ENCODE measurements at regions not wholly inside any gene's neighbourhood (a gene's known extent, or its start where the extent isn't known, plus 50 kb on each side); places are given as distances from the start of the nearest gene placed in this dataset.
A peak's percentile ranks its signal among the peaks of the same experiment; 100 is the strongest.

DNA sequence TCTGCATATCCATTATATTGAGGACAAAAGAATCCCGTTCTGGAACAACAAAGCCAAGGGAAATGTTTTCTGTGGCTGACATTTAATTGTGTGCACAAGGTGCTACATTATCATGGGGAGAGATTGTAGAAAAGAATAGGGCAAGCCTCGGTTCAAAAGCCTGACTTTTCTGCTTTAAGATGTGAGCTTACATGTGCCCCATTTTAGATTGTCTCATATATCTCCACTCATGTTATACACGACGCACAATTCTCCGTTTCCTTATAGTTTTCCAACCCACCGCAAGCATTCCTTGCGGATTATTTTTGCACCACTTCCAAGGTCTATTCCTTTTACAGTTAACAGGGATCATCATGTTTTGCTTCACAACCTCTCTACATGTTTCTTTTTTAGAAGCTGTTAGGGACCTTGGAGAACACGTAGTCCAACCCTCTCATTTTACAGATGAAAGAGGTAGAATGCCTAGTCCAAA lies 99.6 kb upstream of the MAML3 start:
- H3K27me3 Mint-ChIP-seq: no peaks in the 10 kb centered on the region
- H3K27ac Mint-ChIP-seq: peak overlapping the region; percentile 89
- H3K9me3 Mint-ChIP-seq (ENCODE audit: low read depth): no peaks in the 10 kb centered on the region
- H3K4me1 Mint-ChIP-seq (ENCODE audit: low read depth): peaks cover 46% of the 10 kb centered on the region
- peak overlapping the region; percentile 55 for H3K4me3 Mint-ChIP-seq (ENCODE audit: low read depth)
- DNase-seq (ENCODE audit: low spot score, unreplicated experiment): no peak
- TF ChIP-seq, protein P1, sequence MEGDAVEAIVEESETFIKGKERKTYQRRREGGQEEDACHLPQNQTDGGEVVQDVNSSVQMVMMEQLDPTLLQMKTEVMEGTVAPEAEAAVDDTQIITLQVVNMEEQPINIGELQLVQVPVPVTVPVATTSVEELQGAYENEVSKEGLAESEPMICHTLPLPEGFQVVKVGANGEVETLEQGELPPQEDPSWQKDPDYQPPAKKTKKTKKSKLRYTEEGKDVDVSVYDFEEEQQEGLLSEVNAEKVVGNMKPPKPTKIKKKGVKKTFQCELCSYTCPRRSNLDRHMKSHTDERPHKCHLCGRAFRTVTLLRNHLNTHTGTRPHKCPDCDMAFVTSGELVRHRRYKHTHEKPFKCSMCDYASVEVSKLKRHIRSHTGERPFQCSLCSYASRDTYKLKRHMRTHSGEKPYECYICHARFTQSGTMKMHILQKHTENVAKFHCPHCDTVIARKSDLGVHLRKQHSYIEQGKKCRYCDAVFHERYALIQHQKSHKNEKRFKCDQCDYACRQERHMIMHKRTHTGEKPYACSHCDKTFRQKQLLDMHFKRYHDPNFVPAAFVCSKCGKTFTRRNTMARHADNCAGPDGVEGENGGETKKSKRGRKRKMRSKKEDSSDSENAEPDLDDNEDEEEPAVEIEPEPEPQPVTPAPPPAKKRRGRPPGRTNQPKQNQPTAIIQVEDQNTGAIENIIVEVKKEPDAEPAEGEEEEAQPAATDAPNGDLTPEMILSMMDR (IDR thresholded peaks at IDR 0.05; ENCODE audit: unreplicated experiment): peak; percentile 5
- no peaks in the 10 kb centered on the region for H3K36me3 Mint-ChIP-seq (ENCODE audit: insufficient read depth)

DNA sequence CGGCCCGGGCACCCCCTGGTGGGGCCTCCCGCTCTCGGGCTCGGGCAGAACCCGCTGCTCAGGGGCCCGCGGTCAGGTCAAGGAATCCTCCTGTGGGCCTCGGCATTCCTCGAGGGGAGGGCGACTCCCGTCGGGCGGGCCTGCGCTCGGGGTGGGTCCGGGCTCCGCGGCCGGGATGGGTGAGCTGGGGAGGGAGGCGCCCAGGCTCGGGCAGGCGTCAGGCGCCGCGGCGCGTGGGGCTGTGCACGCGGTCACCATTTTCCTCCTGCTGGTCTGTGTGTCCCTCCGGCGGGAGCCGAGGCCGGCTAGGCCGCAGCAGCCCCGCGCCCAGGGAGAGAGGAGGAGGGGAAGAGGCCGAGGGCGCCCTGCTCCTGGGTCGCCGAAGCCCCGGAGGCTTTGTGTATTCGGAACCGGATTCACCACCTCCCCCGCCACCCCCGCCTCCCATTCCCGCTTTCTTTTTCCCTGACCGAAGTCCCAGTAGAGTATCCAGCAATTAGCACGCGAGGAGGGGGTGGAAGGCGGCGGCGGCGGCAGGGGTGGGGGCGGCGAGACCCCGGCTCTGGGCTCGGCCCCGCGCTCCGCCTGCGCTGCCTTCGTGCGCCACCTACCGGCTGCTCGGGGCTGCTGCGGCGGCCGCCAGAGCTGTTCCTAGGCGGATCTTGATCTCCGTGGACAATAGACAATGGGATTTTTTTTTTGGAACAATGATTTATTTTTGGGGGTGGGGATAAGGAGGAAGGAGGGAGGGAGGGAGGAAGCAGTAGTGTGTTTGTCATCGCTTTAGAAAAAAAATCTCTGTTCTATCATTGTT lies 99.0 kb upstream of the MAML3 start:
- Mint-ChIP-seq H3K4me3 (ENCODE audit: low read depth) (peak overlapping the region; percentile 55), H3K36me3 (ENCODE audit: insufficient read depth) (no peaks in the 10 kb centered on the region), H3K4me1 (ENCODE audit: low read depth) (peaks cover 52% of the 10 kb centered on the region), H3K27me3 (no peaks in the 10 kb centered on the region), H3K9me3 (ENCODE audit: low read depth) (no peaks in the 10 kb centered on the region), H3K27ac (peak overlapping the region; percentile 89)
- TF ChIP-seq, protein P1 (IDR thresholded peaks at IDR 0.05; ENCODE audit: unreplicated experiment): peak; percentile 98
- peak; percentile 82 for DNase-seq (ENCODE audit: low spot score, unreplicated experiment)

DNA sequence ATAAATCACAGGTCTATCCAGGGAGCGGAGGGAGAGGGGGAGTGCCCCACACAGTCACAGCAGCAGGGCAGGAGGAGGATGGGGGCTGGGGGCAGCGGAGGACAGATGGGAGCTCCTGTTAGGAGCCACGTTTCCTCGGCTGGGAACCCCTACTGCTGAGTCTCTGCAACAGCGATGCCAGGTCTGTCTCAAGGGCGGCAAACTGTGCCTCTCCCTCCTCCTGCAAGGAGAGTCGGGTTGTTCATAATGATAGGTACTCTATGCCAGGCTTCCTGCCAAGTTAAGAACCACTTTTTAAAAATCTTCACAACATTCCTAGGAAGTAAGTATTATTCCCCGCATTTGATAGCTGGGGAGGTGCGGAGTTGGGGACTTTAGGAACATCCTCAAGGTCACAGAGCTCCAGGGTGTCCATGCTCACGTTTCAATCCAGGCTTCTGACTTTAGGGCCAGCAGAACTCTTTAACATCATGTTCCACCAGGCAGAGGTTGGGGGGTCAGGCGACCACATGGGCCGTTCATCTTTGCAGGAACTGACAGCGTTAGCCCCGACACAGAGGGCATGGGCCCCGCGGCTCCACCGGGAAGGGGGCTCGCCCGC lies 98.3 kb upstream of the MAML3 start:
- Mint-ChIP-seq H3K27me3 (no peaks in the 10 kb centered on the region), H3K27ac (peak overlapping the region; percentile 95), H3K9me3 (ENCODE audit: low read depth) (no peaks in the 10 kb centered on the region), H3K36me3 (ENCODE audit: insufficient read depth) (no peaks in the 10 kb centered on the region), H3K4me1 (ENCODE audit: low read depth) (peaks cover 51% of the 10 kb centered on the region), H3K4me3 (ENCODE audit: low read depth) (peak overlapping the region; percentile 68)
- TF ChIP-seq, protein P1 (IDR thresholded peaks at IDR 0.05; ENCODE audit: unreplicated experiment): no peak
- DNase-seq (ENCODE audit: low spot score, unreplicated experiment): no peak

DNA sequence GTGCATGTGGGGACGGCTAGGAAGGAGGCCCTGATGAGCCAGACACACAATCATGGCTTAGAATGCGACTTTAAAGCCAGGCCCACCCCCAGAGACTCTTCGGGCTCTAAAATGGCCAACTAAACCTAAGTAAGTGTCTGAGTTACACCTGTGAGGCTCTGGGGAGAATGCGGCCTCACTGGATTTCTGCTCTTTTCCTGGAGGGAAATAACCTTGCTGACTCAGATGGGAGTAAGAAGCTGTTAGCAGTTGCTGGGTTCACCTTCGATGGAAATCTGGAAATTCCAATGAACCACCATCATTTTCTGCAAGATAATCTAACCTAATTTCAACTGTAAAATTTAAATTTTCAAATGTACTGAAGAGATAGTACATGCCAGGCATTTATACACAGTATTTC lies 97.6 kb upstream of the MAML3 start:
- H3K27me3 Mint-ChIP-seq: no peaks in the 10 kb centered on the region
- TF ChIP-seq, protein P1 (IDR thresholded peaks at IDR 0.05; ENCODE audit: unreplicated experiment): no peak
- H3K4me3 Mint-ChIP-seq (ENCODE audit: low read depth): no peak overlapping the region
- peak overlapping the region; percentile 95 for H3K27ac Mint-ChIP-seq
- H3K9me3 Mint-ChIP-seq (ENCODE audit: low read depth): no peaks in the 10 kb centered on the region
- H3K4me1 Mint-ChIP-seq (ENCODE audit: low read depth): peaks cover 50% of the 10 kb centered on the region
- no peaks in the 10 kb centered on the region for H3K36me3 Mint-ChIP-seq (ENCODE audit: insufficient read depth)
- no peak for DNase-seq (ENCODE audit: low spot score, unreplicated experiment)

DNA sequence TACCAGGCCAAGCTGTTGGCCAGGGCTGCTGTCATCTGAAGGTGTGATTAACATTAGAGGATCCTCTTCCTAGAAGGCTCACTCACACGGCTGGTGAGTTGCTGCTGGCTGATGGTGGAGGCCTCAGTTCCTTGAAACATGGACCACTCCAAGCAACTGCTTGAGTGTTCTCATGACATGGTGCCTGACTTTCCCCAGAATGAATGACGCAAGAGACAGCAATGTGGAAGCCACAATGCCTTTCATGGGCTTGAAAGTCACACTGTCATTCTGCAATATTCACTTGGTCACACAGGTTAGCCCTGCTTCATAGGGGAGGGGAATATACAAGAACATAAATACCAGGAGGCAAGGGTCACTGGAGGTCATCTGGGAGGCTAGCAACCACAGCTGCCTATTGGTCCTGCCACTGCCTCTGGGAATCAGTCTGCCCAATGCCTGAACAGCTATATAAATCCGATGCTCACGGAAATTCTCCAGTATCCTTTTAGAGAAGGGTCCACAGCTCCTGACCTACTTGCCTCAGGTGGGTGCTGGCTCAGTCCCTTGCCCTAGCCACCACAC lies 97.1 kb upstream of the MAML3 start:
- DNase-seq (ENCODE audit: low spot score, unreplicated experiment): no peak
- TF ChIP-seq, protein P1 (IDR thresholded peaks at IDR 0.05; ENCODE audit: unreplicated experiment): no peak
- Mint-ChIP-seq H3K9me3 (ENCODE audit: low read depth) (no peaks in the 10 kb centered on the region), H3K4me3 (ENCODE audit: low read depth) (no peak overlapping the region), H3K27ac (peak overlapping the region; percentile 74), H3K27me3 (no peaks in the 10 kb centered on the region), H3K4me1 (ENCODE audit: low read depth) (peaks cover 50% of the 10 kb centered on the region), H3K36me3 (ENCODE audit: insufficient read depth) (no peaks in the 10 kb centered on the region)

All from progenitor cell of endocrine pancreas (in vitro differentiated cells).